H9 (cell line): ENCODE measurements at regions not wholly inside any gene's neighbourhood (a gene's known extent, or its start where the extent isn't known, plus 50 kb on each side); places are given as distances from the start of the nearest gene placed in this dataset.

Source experiments
- DNase-seq: peaks from one replicate; pipeline ENCODE4 v3.0.0-alpha.2; 2017
- H2AFZ ChIP-seq: one replicate; pipeline ENCODE4 v1.6.1; 2013; ENCODE audit warnings: mild to moderate bottlenecking, low read length, control low read depth, moderate library complexity
- H2AK5ac ChIP-seq: 2 replicates; pipeline ENCODE4 v1.6.1; 2013; ENCODE audit warnings: low read length, control low read depth, mixed read lengths; ENCODE audit not compliant: insufficient read length
- H2BK120ac ChIP-seq: one replicate; pipeline ENCODE4 v1.6.1; 2013; ENCODE audit warnings: low read depth, mild to moderate bottlenecking, low read length, control low read depth, inconsistent platforms; ENCODE audit not compliant: poor library complexity, severe bottlenecking
- H2BK12ac ChIP-seq: 2 replicates; pipeline ENCODE4 v1.6.1; 2013; ENCODE audit warnings: low read length, control low read depth, mixed read lengths, low read depth; ENCODE audit not compliant: insufficient read length
- H2BK15ac ChIP-seq: 2 replicates; pipeline ENCODE4 v1.6.1; 2013; ENCODE audit warnings: low read depth, low read length, control low read depth
- H2BK20ac ChIP-seq: one replicate; pipeline ENCODE4 v1.6.1; 2013; ENCODE audit warnings: low read depth, mild to moderate bottlenecking, low read length, control low read depth, inconsistent platforms; ENCODE audit not compliant: poor library complexity, severe bottlenecking
- H2BK5ac ChIP-seq: 2 replicates; pipeline ENCODE4 v1.6.1; 2013; ENCODE audit warnings: low read length, control low read depth, mixed read lengths; ENCODE audit not compliant: insufficient read length
- H3K14ac ChIP-seq: 2 replicates; pipeline ENCODE4 v1.6.1; 2013; ENCODE audit warnings: low read length, control low read depth; ENCODE audit not compliant: insufficient read depth
- H3K18ac ChIP-seq: 2 replicates; pipeline ENCODE4 v1.6.1; 2013; ENCODE audit warnings: low read depth, mild to moderate bottlenecking, mixed read lengths, low read length, control low read depth; ENCODE audit not compliant: insufficient read length
- H3K23ac ChIP-seq: 2 replicates; pipeline ENCODE4 v1.6.1; 2013; ENCODE audit warnings: low read length, control low read depth, mixed read lengths, low read depth; ENCODE audit not compliant: insufficient read length
- H3K23me2 ChIP-seq: 2 replicates; pipeline ENCODE4 v1.6.1; 2013; ENCODE audit warnings: low read depth, mild to moderate bottlenecking, mixed read lengths, low read length, control low read depth; ENCODE audit not compliant: insufficient read length, poor library complexity, severe bottlenecking
- H3K27ac ChIP-seq: 2 replicates; pipeline ENCODE4 v1.5.1; 2013; ENCODE audit warnings: low read length, control low read depth, mixed read lengths, low read depth; ENCODE audit not compliant: insufficient read length
- H3K27me3 ChIP-seq: 2 replicates; pipeline ENCODE4 v1.6.1; 2013; ENCODE audit warnings: low read length, control low read depth, inconsistent platforms; ENCODE audit not compliant: insufficient read depth
- H3K4ac ChIP-seq: 2 replicates; pipeline ENCODE4 v1.6.1; 2013; ENCODE audit warnings: low read depth, mild to moderate bottlenecking, control low read depth, inconsistent platforms, low read length, moderate library complexity
- H3K4me1 ChIP-seq: 2 replicates; pipeline ENCODE4 v1.6.1; 2013; ENCODE audit warnings: low read length, control low read depth, inconsistent platforms; ENCODE audit not compliant: insufficient read depth
- H3K4me2 ChIP-seq: 2 replicates; pipeline ENCODE4 v1.6.1; 2013; ENCODE audit warnings: low read length, control low read depth, mixed read lengths; ENCODE audit not compliant: insufficient read length, insufficient read depth
- H3K56ac ChIP-seq: 2 replicates; pipeline ENCODE4 v1.6.1; 2013; ENCODE audit warnings: low read depth, mild to moderate bottlenecking, mixed read lengths, low read length, control low read depth; ENCODE audit not compliant: insufficient read length
- H3K79me1 ChIP-seq: 2 replicates; pipeline ENCODE4 v1.6.1; 2013; ENCODE audit warnings: low read depth, mild to moderate bottlenecking, moderate library complexity, low read length, control low read depth, inconsistent platforms; ENCODE audit not compliant: insufficient read depth, poor library complexity, severe bottlenecking
- H3K79me2 ChIP-seq: 2 replicates; pipeline ENCODE4 v1.6.1; 2013; ENCODE audit warnings: low read length, control low read depth, inconsistent platforms; ENCODE audit not compliant: insufficient read depth
- H3K9ac ChIP-seq: 2 replicates; pipeline ENCODE4 v1.6.1; 2013; ENCODE audit warnings: low read length, control low read depth, mixed read lengths; ENCODE audit not compliant: insufficient read length; ENCODE audit errors: extremely low read depth
- H3K9me3 ChIP-seq: one replicate; pipeline ENCODE4 v1.6.1; 2013; ENCODE audit warnings: low read depth, low read length, inconsistent platforms; ENCODE audit not compliant: control insufficient read depth
- H3T11ph ChIP-seq: one replicate; pipeline ENCODE4 v1.6.1; 2013; ENCODE audit warnings: mild to moderate bottlenecking, low read length, control low read depth, inconsistent platforms
- H4K20me1 ChIP-seq: one replicate; pipeline ENCODE4 v1.6.1; 2013; ENCODE audit not compliant: control insufficient read depth, insufficient read length, insufficient read depth
- H4K5ac ChIP-seq: 2 replicates; pipeline ENCODE4 v1.6.1; 2013; ENCODE audit warnings: low read depth, mild to moderate bottlenecking, mixed read lengths, low read length, control low read depth; ENCODE audit not compliant: insufficient read length
- H4K8ac ChIP-seq: replicated peaks from 2 replicates; pipeline ENCODE4 v1.6.1; 2013; ENCODE audit warnings: low read length, control low read depth, mixed read lengths, low read depth; ENCODE audit not compliant: insufficient read length
- H4K91ac ChIP-seq: 2 replicates; pipeline ENCODE4 v1.6.1; 2013; ENCODE audit warnings: low read depth, mild to moderate bottlenecking, moderate library complexity, mixed read lengths, low read length, control low read depth; ENCODE audit not compliant: insufficient read length
- H3K27ac Mint-ChIP-seq, 3 experiments: 2 replicates in 2 of 3; 3 replicates in 1 of 3; pipeline ENCODE4 v1.8.0; 2020 to 2021; ENCODE audit warnings: mixed read lengths in 3 of 3, mild to moderate bottlenecking in 1 of 3, moderate library complexity in 1 of 3
- H3K27me3 Mint-ChIP-seq: 2 replicates; pipeline ENCODE4 v1.8.0; 2021; ENCODE audit warnings: low read depth, mild to moderate bottlenecking, moderate library complexity, mixed read lengths
- H3K36me3 Mint-ChIP-seq, 3 experiments: 2 replicates in 2 of 3; 3 replicates in 1 of 3; pipeline ENCODE4 v1.8.0; 2020 to 2021; ENCODE audit warnings: low read depth in 3 of 3, mixed read lengths in 3 of 3; ENCODE audit not compliant: insufficient read depth in 1 of 3
- H3K4me1 Mint-ChIP-seq, 2 experiments: 2 replicates each; pipeline ENCODE4 v1.8.0; 2020; ENCODE audit warnings: mixed read lengths in 2 of 2
- H3K4me3 Mint-ChIP-seq, 2 experiments: 2 replicates in 1 of 2; 3 replicates in 1 of 2; pipeline ENCODE4 v1.8.0; 2020 to 2021; ENCODE audit warnings: mild to moderate bottlenecking in 2 of 2, mixed read lengths in 2 of 2, moderate library complexity in 1 of 2
- H3K9me3 Mint-ChIP-seq, 2 experiments: 2 replicates in 1 of 2; 3 replicates in 1 of 2; pipeline ENCODE4 v1.8.0; 2020; ENCODE audit warnings: mild to moderate bottlenecking in 2 of 2, mixed read lengths in 2 of 2, moderate library complexity in 1 of 2
- TF ChIP-seq, protein P1 (sequence below): fragments of 200-600 bp; sonication (generic); conservative IDR thresholded peaks from 3 replicates; pipeline ENCODE4 v1.8.0; 2021; ENCODE audit warnings: antibody characterized with exemption, mild to moderate bottlenecking

DNA sequence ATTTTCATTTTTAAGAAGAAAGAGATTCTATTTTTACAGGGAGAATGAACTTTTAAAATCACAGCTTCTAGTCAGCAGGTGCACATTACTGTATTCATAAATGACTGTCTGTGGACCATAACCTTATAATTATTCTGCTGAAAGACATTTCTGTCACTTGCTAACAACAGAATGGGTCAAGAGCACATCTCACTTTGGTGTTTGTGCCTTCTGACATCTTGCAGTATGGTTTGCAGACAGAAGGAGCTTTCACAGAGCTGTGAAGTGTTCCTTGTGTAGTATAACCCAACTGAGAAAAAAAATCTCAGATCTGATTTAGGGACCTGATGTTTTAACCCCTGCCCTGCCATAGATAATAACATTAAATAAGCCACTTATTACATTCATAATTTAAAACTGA, 131.4 kb upstream of the CTSO start:
- no peaks in the 10 kb centered on the region for H3K9me3 ChIP-seq
- Mint-ChIP-seq H3K4me3 (no peak overlapping the region), H3K27ac (no peak overlapping the region)

More for the DNA sequence above, 131.4 kb upstream of the CTSO start:
- no peak overlapping the region for H4K5ac ChIP-seq
- TF ChIP-seq, protein P1, sequence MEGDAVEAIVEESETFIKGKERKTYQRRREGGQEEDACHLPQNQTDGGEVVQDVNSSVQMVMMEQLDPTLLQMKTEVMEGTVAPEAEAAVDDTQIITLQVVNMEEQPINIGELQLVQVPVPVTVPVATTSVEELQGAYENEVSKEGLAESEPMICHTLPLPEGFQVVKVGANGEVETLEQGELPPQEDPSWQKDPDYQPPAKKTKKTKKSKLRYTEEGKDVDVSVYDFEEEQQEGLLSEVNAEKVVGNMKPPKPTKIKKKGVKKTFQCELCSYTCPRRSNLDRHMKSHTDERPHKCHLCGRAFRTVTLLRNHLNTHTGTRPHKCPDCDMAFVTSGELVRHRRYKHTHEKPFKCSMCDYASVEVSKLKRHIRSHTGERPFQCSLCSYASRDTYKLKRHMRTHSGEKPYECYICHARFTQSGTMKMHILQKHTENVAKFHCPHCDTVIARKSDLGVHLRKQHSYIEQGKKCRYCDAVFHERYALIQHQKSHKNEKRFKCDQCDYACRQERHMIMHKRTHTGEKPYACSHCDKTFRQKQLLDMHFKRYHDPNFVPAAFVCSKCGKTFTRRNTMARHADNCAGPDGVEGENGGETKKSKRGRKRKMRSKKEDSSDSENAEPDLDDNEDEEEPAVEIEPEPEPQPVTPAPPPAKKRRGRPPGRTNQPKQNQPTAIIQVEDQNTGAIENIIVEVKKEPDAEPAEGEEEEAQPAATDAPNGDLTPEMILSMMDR = no peak
- H3K79me1 ChIP-seq = no peaks in the 10 kb centered on the region
- DNase-seq = no peak
- no peak overlapping the region for H4K91ac ChIP-seq
- H2BK20ac ChIP-seq = no peak overlapping the region
- H3K36me3 Mint-ChIP-seq = peaks cover 0 to 7% (median 0%) of the 10 kb centered on the region in 3 experiments; a peak in 2 of 7 replicates
- no peaks in the 10 kb centered on the region for H3K27me3 ChIP-seq
- no peaks in the 10 kb centered on the region for H3K4me1 ChIP-seq
- H3K56ac ChIP-seq = no peak overlapping the region
- no peaks in the 10 kb centered on the region for H3K23me2 ChIP-seq
- H2BK5ac ChIP-seq = no peak overlapping the region
- H2BK15ac ChIP-seq = no peak overlapping the region
- H3T11ph ChIP-seq = no peak overlapping the region
- no peak overlapping the region for H4K8ac ChIP-seq
- H3K23ac ChIP-seq = no peak overlapping the region
- H3K4ac ChIP-seq = no peak overlapping the region
- no peak overlapping the region for H3K27ac ChIP-seq
- H3K4me1 Mint-ChIP-seq = no peaks in the 10 kb centered on the region
- no peak overlapping the region for H3K14ac ChIP-seq
- H4K20me1 ChIP-seq = no peaks in the 10 kb centered on the region
- H3K18ac ChIP-seq = no peak overlapping the region
- H3K9me3 Mint-ChIP-seq = no peaks in the 10 kb centered on the region
- no peak overlapping the region for H3K4me2 ChIP-seq
- H2BK120ac ChIP-seq = no peak overlapping the region
- no peak overlapping the region for H2BK12ac ChIP-seq
- no peak overlapping the region for H2AFZ ChIP-seq
- H2AK5ac ChIP-seq = no peak overlapping the region
- H3K79me2 ChIP-seq = no peaks in the 10 kb centered on the region
- H3K9ac ChIP-seq = no peak overlapping the region
- H3K27me3 Mint-ChIP-seq = no peaks in the 10 kb centered on the region
